GM23338 (cell line): ENCODE measurements at regions not wholly inside any gene's neighbourhood (a gene's known extent, or its start where the extent isn't known, plus 50 kb on each side); places are given as distances from the start of the nearest gene placed in this dataset.

Source experiments
- ATAC-seq: fragments of 200-7000 bp; cut with Tn5 transposase; 3 replicates; pipeline ENCODE4 v1.9.1; 2020
- DNase-seq: peaks from one replicate; pipeline ENCODE4 v3.0.0-alpha.2; 2015; ENCODE audit warnings: low spot score
- H2AFZ ChIP-seq: fragments of 200-600 bp; sonication (generic); 2 replicates; pipeline ENCODE4 v1.8.0; 2016; ENCODE audit warnings: antibody characterized with exemption, mild to moderate bottlenecking, moderate library complexity
- H3F3A ChIP-seq: fragments of 200-600 bp; sonication (generic); replicated peaks from 2 replicates; pipeline ENCODE4 v1.8.0; 2017; ENCODE audit warnings: antibody characterized with exemption, mixed run types, low read depth
- H3K27ac ChIP-seq: fragments of 200-600 bp; sonication (generic); 2 replicates; pipeline ENCODE4 v1.6.1; 2016; ENCODE audit warnings: low read depth
- H3K27me3 ChIP-seq: fragments of 200-600 bp; sonication (generic); 2 replicates; pipeline ENCODE4 v1.8.0; 2016; ENCODE audit warnings: mild to moderate bottlenecking, mixed run types, moderate library complexity; ENCODE audit not compliant: insufficient read depth
- H3K36me3 ChIP-seq: fragments of 200-600 bp; sonication (generic); 2 replicates; pipeline ENCODE4 v1.8.0; 2016; ENCODE audit warnings: mild to moderate bottlenecking; ENCODE audit not compliant: insufficient read depth
- H3K4me1 ChIP-seq: fragments of 200-600 bp; sonication (generic); 2 replicates; pipeline ENCODE4 v1.8.0; 2016; ENCODE audit warnings: mild to moderate bottlenecking, moderate library complexity; ENCODE audit not compliant: insufficient read depth
- H3K4me2 ChIP-seq: fragments of 200-600 bp; sonication (generic); 2 replicates; pipeline ENCODE4 v1.7.1; 2017; ENCODE audit warnings: mixed run types
- H3K4me3 ChIP-seq: fragments of 200-600 bp; sonication (generic); 2 replicates; pipeline ENCODE4 v1.6.1; 2016; ENCODE audit warnings: mixed run types
- H3K79me2 ChIP-seq: fragments of 200-600 bp; sonication (generic); replicated peaks from 2 replicates; pipeline ENCODE4 v1.8.0; 2017; ENCODE audit warnings: mild to moderate bottlenecking; ENCODE audit not compliant: insufficient read depth
- H3K9me2 ChIP-seq: fragments of 200-600 bp; sonication (generic); 2 replicates; pipeline ENCODE4 v1.8.0; 2017; ENCODE audit not compliant: insufficient read depth
- H4K20me1 ChIP-seq: fragments of 200-600 bp; sonication (generic); replicated peaks from 2 replicates; pipeline ENCODE4 v1.8.0; 2017; ENCODE audit warnings: mild to moderate bottlenecking; ENCODE audit not compliant: insufficient read depth
- H3K27ac Mint-ChIP-seq: 2 replicates; pipeline ENCODE4 v1.8.0; 2020; ENCODE audit warnings: inconsistent platforms, mild to moderate bottlenecking, moderate library complexity, mixed read lengths
- H3K27me3 Mint-ChIP-seq: 3 replicates; pipeline ENCODE4 v1.8.0; 2022; ENCODE audit warnings: low read depth, mild to moderate bottlenecking, moderate library complexity, mixed read lengths, inconsistent platforms; ENCODE audit not compliant: insufficient read depth, poor library complexity
- H3K36me3 Mint-ChIP-seq: 3 replicates; pipeline ENCODE4 v1.8.0; 2021; ENCODE audit warnings: low read depth, mild to moderate bottlenecking, inconsistent platforms, moderate library complexity, mixed read lengths
- H3K4me1 Mint-ChIP-seq: 3 replicates; pipeline ENCODE4 v1.8.0; 2020; ENCODE audit warnings: mild to moderate bottlenecking, inconsistent platforms, mixed read lengths
- H3K4me3 Mint-ChIP-seq: 3 replicates; pipeline ENCODE4 v1.8.0; 2021; ENCODE audit warnings: moderate library complexity, mild to moderate bottlenecking, inconsistent platforms, mixed read lengths
- H3K9me3 Mint-ChIP-seq: 3 replicates; pipeline ENCODE4 v1.8.0; 2020; ENCODE audit warnings: moderate library complexity, mild to moderate bottlenecking, inconsistent platforms, mixed read lengths
- ETS1 ChIP-seq: IDR thresholded peaks from 2 replicates; pipeline ENCODE4 v1.6.1; 2016; ENCODE audit warnings: antibody characterized with exemption
- EZH2 ChIP-seq: fragments of 200-600 bp; sonication (generic); IDR thresholded peaks from one replicate; pipeline ENCODE4 v1.8.0; 2017; ENCODE audit warnings: antibody characterized with exemption, mild to moderate bottlenecking, low read depth; ENCODE audit not compliant: unreplicated experiment
- EZH2phosphoT487 ChIP-seq: fragments of 200-600 bp; sonication (generic); IDR thresholded peaks from one replicate; pipeline ENCODE4 v1.8.1; 2018; ENCODE audit warnings: antibody characterized with exemption; ENCODE audit not compliant: unreplicated experiment
- JUNB ChIP-seq: IDR thresholded peaks from one replicate; pipeline ENCODE4 v1.6.1; 2016; ENCODE audit warnings: antibody characterized with exemption; ENCODE audit not compliant: unreplicated experiment
- NANOG ChIP-seq: IDR thresholded peaks from 2 replicates; pipeline ENCODE4 v1.6.1; 2016; ENCODE audit warnings: antibody characterized with exemption, borderline replicate concordance
- POLR2AphosphoS5 ChIP-seq: IDR thresholded peaks from 2 replicates; pipeline ENCODE4 v1.6.1; 2016; ENCODE audit warnings: antibody characterized with exemption, low read depth
- ZNF331 ChIP-seq: fragments of 250-450 bp; sonication (Bioruptor Pico); IDR thresholded peaks from 2 replicates; pipeline ENCODE4 v1.5.0; 2020; ENCODE audit warnings: low read depth, mild to moderate bottlenecking, moderate library complexity
- TF ChIP-seq, protein P1 (sequence below): fragments of 250-450 bp; sonication (Bioruptor Pico); IDR thresholded peaks from 2 replicates; pipeline ENCODE4 v1.5.0; 2020; ENCODE audit warnings: mild to moderate bottlenecking, moderate library complexity
- TF ChIP-seq, protein P2 (sequence below): IDR thresholded peaks from one replicate; pipeline ENCODE4 v1.6.1; 2018; ENCODE audit warnings: antibody characterized with exemption; ENCODE audit not compliant: unreplicated experiment
- TF ChIP-seq, protein P3 (sequence below), 2 experiments: fragments of 200-600 bp in 1 of 2; sonication (generic) in 1 of 2; conservative IDR thresholded peaks; 2 replicates each; pipeline versions ENCODE4 v1.5.1 to v1.6.1; 2016 to 2017; ENCODE audit warnings: antibody characterized with exemption in 2 of 2, low read depth in 2 of 2, mild to moderate bottlenecking in 2 of 2, moderate library complexity in 1 of 2

DNA sequence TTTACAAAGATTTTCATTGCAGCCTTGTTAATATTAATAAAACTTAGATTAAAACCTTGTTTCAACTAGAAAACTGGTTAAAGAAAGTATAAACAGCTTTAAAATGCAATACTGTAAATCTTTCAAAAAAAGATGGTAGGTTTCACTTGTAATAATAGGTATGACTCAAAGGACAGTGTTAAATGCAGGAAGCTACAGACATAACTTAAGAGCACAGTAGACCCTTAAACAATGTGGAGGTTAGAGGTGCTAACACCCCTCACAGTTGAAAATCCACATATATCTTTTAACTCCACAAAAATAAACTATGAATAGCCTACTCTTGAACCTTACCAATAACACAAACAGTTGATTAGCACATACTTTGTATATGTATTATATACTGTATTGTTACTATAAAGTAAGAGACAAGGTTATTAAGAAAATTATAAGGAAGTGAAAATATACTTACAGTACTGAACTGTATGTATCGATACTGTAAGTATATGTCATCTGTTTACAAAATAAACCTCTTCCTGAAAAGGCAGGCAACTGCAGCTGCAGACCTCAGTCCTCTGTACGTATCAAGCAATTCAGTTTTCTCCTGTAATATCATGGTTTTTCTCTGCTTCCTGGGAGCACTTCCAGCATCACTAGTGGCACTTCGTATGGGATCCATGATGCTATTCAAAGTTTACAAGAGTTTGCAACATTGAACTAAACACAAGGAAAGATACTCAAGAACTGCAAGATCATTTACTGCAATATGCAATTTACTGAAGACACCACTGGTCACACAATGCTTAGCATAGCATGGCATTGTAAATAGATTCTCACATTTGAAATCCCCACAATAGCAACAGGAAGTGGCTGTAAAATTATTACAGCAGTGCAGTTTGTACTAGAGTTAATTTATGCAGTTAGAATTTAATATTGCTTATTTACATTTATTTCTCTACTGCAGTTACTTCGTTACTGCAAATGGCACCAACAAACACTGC, 610.5 kb upstream of the LRRTM4 start:
- no peak overlapping the region for H3K27ac Mint-ChIP-seq
- H3K9me3 Mint-ChIP-seq, result peaks cover under 1% of the 10 kb centered on the region; the same call in 1 of the 3 replicates
- Histone ChIP-seq H3F3A (no peaks in the 10 kb centered on the region), H3K4me1 (no peaks in the 10 kb centered on the region), H4K20me1 (no peaks in the 10 kb centered on the region), H3K4me2 (no peak overlapping the region), H3K36me3 (no peaks in the 10 kb centered on the region), H3K79me2 (no peaks in the 10 kb centered on the region), H3K27me3 (no peaks in the 10 kb centered on the region), H3K9me2 (no peaks in the 10 kb centered on the region), H3K4me3 (no peak overlapping the region), H2AFZ (no peak overlapping the region), H3K27ac (no peak overlapping the region)
- H3K4me1 Mint-ChIP-seq, result no peaks in the 10 kb centered on the region
- TF ChIP-seq EZH2, result no peak
- TF ChIP-seq, protein P1, sequence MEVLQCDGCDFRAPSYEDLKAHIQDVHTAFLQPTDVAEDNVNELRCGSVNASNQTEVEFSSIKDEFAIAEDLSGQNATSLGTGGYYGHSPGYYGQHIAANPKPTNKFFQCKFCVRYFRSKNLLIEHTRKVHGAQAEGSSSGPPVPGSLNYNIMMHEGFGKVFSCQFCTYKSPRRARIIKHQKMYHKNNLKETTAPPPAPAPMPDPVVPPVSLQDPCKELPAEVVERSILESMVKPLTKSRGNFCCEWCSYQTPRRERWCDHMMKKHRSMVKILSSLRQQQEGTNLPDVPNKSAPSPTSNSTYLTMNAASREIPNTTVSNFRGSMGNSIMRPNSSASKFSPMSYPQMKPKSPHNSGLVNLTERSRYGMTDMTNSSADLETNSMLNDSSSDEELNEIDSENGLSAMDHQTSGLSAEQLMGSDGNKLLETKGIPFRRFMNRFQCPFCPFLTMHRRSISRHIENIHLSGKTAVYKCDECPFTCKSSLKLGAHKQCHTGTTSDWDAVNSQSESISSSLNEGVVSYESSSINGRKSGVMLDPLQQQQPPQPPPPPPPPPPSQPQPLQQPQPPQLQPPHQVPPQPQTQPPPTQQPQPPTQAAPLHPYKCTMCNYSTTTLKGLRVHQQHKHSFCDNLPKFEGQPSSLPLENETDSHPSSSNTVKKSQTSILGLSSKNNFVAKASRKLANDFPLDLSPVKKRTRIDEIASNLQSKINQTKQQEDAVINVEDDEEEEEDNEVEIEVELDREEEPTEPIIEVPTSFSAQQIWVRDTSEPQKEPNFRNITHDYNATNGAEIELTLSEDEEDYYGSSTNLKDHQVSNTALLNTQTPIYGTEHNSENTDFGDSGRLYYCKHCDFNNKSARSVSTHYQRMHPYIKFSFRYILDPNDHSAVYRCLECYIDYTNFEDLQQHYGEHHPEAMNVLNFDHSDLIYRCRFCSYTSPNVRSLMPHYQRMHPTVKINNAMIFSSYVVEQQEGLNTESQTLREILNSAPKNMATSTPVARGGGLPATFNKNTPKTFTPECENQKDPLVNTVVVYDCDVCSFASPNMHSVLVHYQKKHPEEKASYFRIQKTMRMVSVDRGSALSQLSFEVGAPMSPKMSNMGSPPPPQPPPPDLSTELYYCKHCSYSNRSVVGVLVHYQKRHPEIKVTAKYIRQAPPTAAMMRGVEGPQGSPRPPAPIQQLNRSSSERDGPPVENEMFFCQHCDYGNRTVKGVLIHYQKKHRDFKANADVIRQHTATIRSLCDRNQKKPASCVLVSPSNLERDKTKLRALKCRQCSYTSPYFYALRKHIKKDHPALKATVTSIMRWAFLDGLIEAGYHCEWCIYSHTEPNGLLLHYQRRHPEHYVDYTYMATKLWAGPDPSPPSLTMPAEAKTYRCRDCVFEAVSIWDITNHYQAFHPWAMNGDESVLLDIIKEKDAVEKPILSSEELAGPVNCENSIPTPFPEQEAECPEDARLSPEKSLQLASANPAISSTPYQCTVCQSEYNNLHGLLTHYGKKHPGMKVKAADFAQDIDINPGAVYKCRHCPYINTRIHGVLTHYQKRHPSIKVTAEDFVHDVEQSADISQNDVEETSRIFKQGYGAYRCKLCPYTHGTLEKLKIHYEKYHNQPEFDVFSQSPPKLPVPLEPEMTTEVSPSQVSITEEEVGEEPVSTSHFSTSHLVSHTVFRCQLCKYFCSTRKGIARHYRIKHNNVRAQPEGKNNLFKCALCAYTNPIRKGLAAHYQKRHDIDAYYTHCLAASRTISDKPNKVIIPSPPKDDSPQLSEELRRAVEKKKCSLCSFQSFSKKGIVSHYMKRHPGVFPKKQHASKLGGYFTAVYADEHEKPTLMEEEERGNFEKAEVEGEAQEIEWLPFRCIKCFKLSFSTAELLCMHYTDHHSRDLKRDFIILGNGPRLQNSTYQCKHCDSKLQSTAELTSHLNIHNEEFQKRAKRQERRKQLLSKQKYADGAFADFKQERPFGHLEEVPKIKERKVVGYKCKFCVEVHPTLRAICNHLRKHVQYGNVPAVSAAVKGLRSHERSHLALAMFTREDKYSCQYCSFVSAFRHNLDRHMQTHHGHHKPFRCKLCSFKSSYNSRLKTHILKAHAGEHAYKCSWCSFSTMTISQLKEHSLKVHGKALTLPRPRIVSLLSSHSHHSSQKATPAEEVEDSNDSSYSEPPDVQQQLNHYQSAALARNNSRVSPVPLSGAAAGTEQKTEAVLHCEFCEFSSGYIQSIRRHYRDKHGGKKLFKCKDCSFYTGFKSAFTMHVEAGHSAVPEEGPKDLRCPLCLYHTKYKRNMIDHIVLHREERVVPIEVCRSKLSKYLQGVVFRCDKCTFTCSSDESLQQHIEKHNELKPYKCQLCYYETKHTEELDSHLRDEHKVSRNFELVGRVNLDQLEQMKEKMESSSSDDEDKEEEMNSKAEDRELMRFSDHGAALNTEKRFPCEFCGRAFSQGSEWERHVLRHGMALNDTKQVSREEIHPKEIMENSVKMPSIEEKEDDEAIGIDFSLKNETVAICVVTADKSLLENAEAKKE (CRISPR knock-in tag), result no peak
- TF ChIP-seq NANOG, result no peak
- TF ChIP-seq ETS1, result no peak
- no peak for TF ChIP-seq JUNB
- TF ChIP-seq, protein P2, sequence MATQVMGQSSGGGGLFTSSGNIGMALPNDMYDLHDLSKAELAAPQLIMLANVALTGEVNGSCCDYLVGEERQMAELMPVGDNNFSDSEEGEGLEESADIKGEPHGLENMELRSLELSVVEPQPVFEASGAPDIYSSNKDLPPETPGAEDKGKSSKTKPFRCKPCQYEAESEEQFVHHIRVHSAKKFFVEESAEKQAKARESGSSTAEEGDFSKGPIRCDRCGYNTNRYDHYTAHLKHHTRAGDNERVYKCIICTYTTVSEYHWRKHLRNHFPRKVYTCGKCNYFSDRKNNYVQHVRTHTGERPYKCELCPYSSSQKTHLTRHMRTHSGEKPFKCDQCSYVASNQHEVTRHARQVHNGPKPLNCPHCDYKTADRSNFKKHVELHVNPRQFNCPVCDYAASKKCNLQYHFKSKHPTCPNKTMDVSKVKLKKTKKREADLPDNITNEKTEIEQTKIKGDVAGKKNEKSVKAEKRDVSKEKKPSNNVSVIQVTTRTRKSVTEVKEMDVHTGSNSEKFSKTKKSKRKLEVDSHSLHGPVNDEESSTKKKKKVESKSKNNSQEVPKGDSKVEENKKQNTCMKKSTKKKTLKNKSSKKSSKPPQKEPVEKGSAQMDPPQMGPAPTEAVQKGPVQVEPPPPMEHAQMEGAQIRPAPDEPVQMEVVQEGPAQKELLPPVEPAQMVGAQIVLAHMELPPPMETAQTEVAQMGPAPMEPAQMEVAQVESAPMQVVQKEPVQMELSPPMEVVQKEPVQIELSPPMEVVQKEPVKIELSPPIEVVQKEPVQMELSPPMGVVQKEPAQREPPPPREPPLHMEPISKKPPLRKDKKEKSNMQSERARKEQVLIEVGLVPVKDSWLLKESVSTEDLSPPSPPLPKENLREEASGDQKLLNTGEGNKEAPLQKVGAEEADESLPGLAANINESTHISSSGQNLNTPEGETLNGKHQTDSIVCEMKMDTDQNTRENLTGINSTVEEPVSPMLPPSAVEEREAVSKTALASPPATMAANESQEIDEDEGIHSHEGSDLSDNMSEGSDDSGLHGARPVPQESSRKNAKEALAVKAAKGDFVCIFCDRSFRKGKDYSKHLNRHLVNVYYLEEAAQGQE, result no peak
- TF ChIP-seq POLR2AphosphoS5, result no peak
- TF ChIP-seq, protein P3, sequence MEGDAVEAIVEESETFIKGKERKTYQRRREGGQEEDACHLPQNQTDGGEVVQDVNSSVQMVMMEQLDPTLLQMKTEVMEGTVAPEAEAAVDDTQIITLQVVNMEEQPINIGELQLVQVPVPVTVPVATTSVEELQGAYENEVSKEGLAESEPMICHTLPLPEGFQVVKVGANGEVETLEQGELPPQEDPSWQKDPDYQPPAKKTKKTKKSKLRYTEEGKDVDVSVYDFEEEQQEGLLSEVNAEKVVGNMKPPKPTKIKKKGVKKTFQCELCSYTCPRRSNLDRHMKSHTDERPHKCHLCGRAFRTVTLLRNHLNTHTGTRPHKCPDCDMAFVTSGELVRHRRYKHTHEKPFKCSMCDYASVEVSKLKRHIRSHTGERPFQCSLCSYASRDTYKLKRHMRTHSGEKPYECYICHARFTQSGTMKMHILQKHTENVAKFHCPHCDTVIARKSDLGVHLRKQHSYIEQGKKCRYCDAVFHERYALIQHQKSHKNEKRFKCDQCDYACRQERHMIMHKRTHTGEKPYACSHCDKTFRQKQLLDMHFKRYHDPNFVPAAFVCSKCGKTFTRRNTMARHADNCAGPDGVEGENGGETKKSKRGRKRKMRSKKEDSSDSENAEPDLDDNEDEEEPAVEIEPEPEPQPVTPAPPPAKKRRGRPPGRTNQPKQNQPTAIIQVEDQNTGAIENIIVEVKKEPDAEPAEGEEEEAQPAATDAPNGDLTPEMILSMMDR (conservative IDR thresholded peaks at IDR 0.05; ENCODE audit: low read depth in 2 of 2), result no peak
- no peak for TF ChIP-seq EZH2phosphoT487
- no peak for TF ChIP-seq ZNF331
- no peaks in the 10 kb centered on the region for H3K27me3 Mint-ChIP-seq
- H3K36me3 Mint-ChIP-seq, result peaks cover under 1% of the 10 kb centered on the region; the same call in 2 of the 3 replicates
- ATAC-seq, result no peak
- DNase-seq, result no peak
- no peak overlapping the region for H3K4me3 Mint-ChIP-seq
